K562 (cell line): ENCODE measurements at regions not wholly inside any gene's neighbourhood (a gene's known extent, or its start where the extent isn't known, plus 50 kb on each side); places are given as distances from the start of the nearest gene placed in this dataset.

ENCODE experiments used
- ARHGAP35 ChIP-seq: fragments of 450-650 bp; IDR thresholded peaks from 2 replicates; pipeline ENCODE4 v1.6.1; 2018; ENCODE audit not compliant: partially characterized antibody
- CEBPG ChIP-seq, 3 experiments: fragments of 200-800 bp in 1 of 3; sonication (Bioruptor generic) in 1 of 3; sonication (generic) in 1 of 3; formaldehyde crosslinking in 1 of 3; IDR thresholded peaks in 2 of 3; conservative IDR thresholded peaks in 1 of 3; 2 replicates each; pipeline versions ENCODE4 v1.6.1 to v1.8.0; 2016 to 2022; ENCODE audit warnings: missing compliant biosample characterization in 2 of 3, missing genetic modification characterization in 2 of 3, mild to moderate bottlenecking in 1 of 3, missing genetic modification reagents in 1 of 3
- EGR1 ChIP-seq: fragments of 450-650 bp; conservative IDR thresholded peaks from 2 replicates; pipeline ENCODE4 v1.6.1; 2017; ENCODE audit warnings: mild to moderate bottlenecking
- ELF2 ChIP-seq: fragments of 250-450 bp; sonication (Bioruptor Pico); IDR thresholded peaks from 2 replicates; pipeline ENCODE4 v1.5.0; 2021; ENCODE audit warnings: mild to moderate bottlenecking
- LCOR ChIP-seq: sonication (generic); formaldehyde crosslinking; IDR thresholded peaks from 2 replicates; pipeline ENCODE4 v1.8.0; 2022; ENCODE audit warnings: mild to moderate bottlenecking, missing genetic modification reagents
- MAZ ChIP-seq, 2 experiments: fragments of 450-650 bp in 1 of 2; sonication (generic) in 1 of 2; formaldehyde crosslinking; IDR thresholded peaks in 1 of 2; conservative IDR thresholded peaks in 1 of 2; 2 replicates each; pipeline versions ENCODE4 v1.4.0 to v1.5.0; 2020; ENCODE audit warnings: mild to moderate bottlenecking in 1 of 2, missing genetic modification reagents in 1 of 2
- MGA ChIP-seq: fragments of 450-650 bp; IDR thresholded peaks from 2 replicates; pipeline ENCODE4 v1.6.1; 2016; ENCODE audit warnings: mild to moderate bottlenecking, moderate library complexity
- MTA3 ChIP-seq: fragments of 450-650 bp; formaldehyde crosslinking; IDR thresholded peaks from 2 replicates; pipeline ENCODE4 v1.6.1; 2017; ENCODE audit warnings: mild to moderate bottlenecking, borderline replicate concordance
- NCOA2 ChIP-seq, 2 experiments: fragments of 450-650 bp; IDR thresholded peaks; 2 replicates each; pipeline ENCODE4 v1.6.1; 2018; ENCODE audit warnings: mild to moderate bottlenecking in 2 of 2, moderate library complexity in 1 of 2; ENCODE audit not compliant: partially characterized antibody in 2 of 2
- PHTF2 ChIP-seq: fragments of 250-450 bp; sonication (Bioruptor Pico); IDR thresholded peaks from 2 replicates; pipeline ENCODE4 v1.5.0; 2021; ENCODE audit warnings: mild to moderate bottlenecking
- RBM17 ChIP-seq: fragments of 200-400 bp; formaldehyde crosslinking; IDR thresholded peaks from 2 replicates; pipeline ENCODE4 v1.6.1; 2017; ENCODE audit warnings: low read depth, mild to moderate bottlenecking, low read length, borderline replicate concordance
- SAFB ChIP-seq: fragments of 200-400 bp; formaldehyde crosslinking; IDR thresholded peaks from 2 replicates; pipeline ENCODE4 v1.6.1; 2017; ENCODE audit warnings: low read depth, low read length, borderline replicate concordance
- TAF1 ChIP-seq: IDR thresholded peaks from 2 replicates; pipeline ENCODE4 v1.6.1; 2011; ENCODE audit warnings: mild to moderate bottlenecking, low read length, moderate library complexity; ENCODE audit not compliant: insufficient read depth, control insufficient read depth, severe bottlenecking; ENCODE audit errors: extremely low read depth
- XRCC5 ChIP-seq: fragments of 200-400 bp; formaldehyde crosslinking; IDR thresholded peaks from 2 replicates; pipeline ENCODE4 v1.6.1; 2017; ENCODE audit warnings: low read depth, mild to moderate bottlenecking, low read length
- ZNF121 ChIP-seq: sonication (generic); formaldehyde crosslinking; conservative IDR thresholded peaks from 2 replicates; pipeline ENCODE4 v1.8.0; 2022; ENCODE audit warnings: missing genetic modification reagents
- ZNF224 ChIP-seq: sonication (generic); formaldehyde crosslinking; IDR thresholded peaks from 2 replicates; pipeline ENCODE4 v1.8.0; 2022; ENCODE audit warnings: mild to moderate bottlenecking, missing genetic modification reagents
- ZNF584 ChIP-seq: fragments of 200-800 bp; sonication (Bioruptor generic); IDR thresholded peaks from 2 replicates; pipeline ENCODE4 v1.6.1; 2016; ENCODE audit warnings: low read depth, mild to moderate bottlenecking, missing genetic modification characterization, missing compliant biosample characterization

GRCh38 chr16:85441189-85441889 lies 171.8 kb upstream of the GSE1 start (continued):
- TF ChIP-seq MGA, result no peak
- peak in 1 of 2 experiments; percentile 75; a peak in 2 of 4 replicates for TF ChIP-seq MAZ (CRISPR knock-in tag; conservative IDR thresholded peaks at IDR 0.05 in 1 of 2, IDR thresholded peaks at IDR 0.05 in 1 of 2)
- TF ChIP-seq EGR1, result peak; percentile 56
- no peak for TF ChIP-seq RBM17
- TF ChIP-seq ARHGAP35, result no peak
- 0 out of 2 replicates have a peak, but pooled peaks have one; percentile 29 for TF ChIP-seq XRCC5
- TF ChIP-seq NCOA2 (IDR thresholded peaks at IDR 0.05; ENCODE audit: partially characterized antibody in 2 of 2), result no peak
- TF ChIP-seq PHTF2 (CRISPR knock-in tag), result no peak
- TF ChIP-seq ZNF224 (CRISPR knock-in tag), result no peak
- no peak for TF ChIP-seq ELF2 (CRISPR knock-in tag)
- TF ChIP-seq ZNF584, result no peak
- no peak for TF ChIP-seq CEBPG (CRISPR knock-in tag; IDR thresholded peaks at IDR 0.05)
- TF ChIP-seq CEBPG (tag; conservative IDR thresholded peaks at IDR 0.05 in 1 of 2, IDR thresholded peaks at IDR 0.05 in 1 of 2), result no peak
- TF ChIP-seq ZNF121 (CRISPR knock-in tag), result no peak
- peak; percentile 46; the same call in 1 of the 2 replicates for TF ChIP-seq MTA3
- no peak for TF ChIP-seq TAF1
- TF ChIP-seq LCOR (CRISPR knock-in tag), result no peak
- no peak for TF ChIP-seq SAFB
